Natural killer cell (primary cell): ENCODE measurements at regions not wholly inside any gene's neighbourhood (a gene's known extent, or its start where the extent isn't known, plus 50 kb on each side); places are given as distances from the start of the nearest gene placed in this dataset.

Source experiments
- ATAC-seq, 3 donors: fragments of 150-1000 bp in 2 of 3; fragments of 200-7000 bp in 1 of 3; cut with Tn5 transposase; 1 replicate in 1 of 3; 2 replicates in 2 of 3; pipeline ENCODE4 v1.10.0; 2021; ENCODE audit warnings: mild to moderate bottlenecking in 2 of 3, moderate library complexity in 2 of 3
- DNase-seq, 2 donors: peaks; one replicate each; pipeline versions ENCODE4 v3.0.0 to v3.0.0-alpha.2; 2013 to 2021; ENCODE audit warnings: mixed read lengths in 1 of 2
- H3K27ac ChIP-seq: one replicate; pipeline ENCODE4 v1.5.1; 2013; ENCODE audit warnings: mild to moderate bottlenecking, low read length
- H3K27me3 ChIP-seq: one replicate; pipeline ENCODE4 v1.6.1; 2013; ENCODE audit warnings: low read length; ENCODE audit not compliant: control insufficient read depth, insufficient read depth
- H3K36me3 ChIP-seq: one replicate; pipeline ENCODE4 v1.6.1; 2013; ENCODE audit warnings: low read length; ENCODE audit not compliant: control insufficient read depth, insufficient read depth
- H3K4me1 ChIP-seq: one replicate; pipeline ENCODE4 v1.6.1; 2013; ENCODE audit warnings: low read length; ENCODE audit not compliant: control insufficient read depth, insufficient read depth
- H3K4me3 ChIP-seq: one replicate; pipeline ENCODE4 v1.5.1; 2013; ENCODE audit warnings: low read length
- H3K9me3 ChIP-seq: one replicate; pipeline ENCODE4 v1.6.1; 2013; ENCODE audit warnings: low read length; ENCODE audit not compliant: control insufficient read depth, insufficient read depth
- H3K27ac Mint-ChIP-seq, 2 donors: one replicate each; pipeline ENCODE4 v1.8.0; 2022; ENCODE audit warnings: mild to moderate bottlenecking in 2 of 2, mixed read lengths in 2 of 2, moderate library complexity in 1 of 2
- H3K27me3 Mint-ChIP-seq, 2 donors: one replicate each; pipeline ENCODE4 v1.8.0; 2022; ENCODE audit warnings: low read depth in 2 of 2, mixed read lengths in 2 of 2
- H3K36me3 Mint-ChIP-seq: one replicate; pipeline ENCODE4 v1.8.0; 2022; ENCODE audit warnings: mixed read lengths
- H3K4me1 Mint-ChIP-seq, 2 donors: one replicate each; pipeline ENCODE4 v1.8.0; 2022; ENCODE audit warnings: mixed read lengths in 2 of 2
- H3K4me3 Mint-ChIP-seq: one replicate; pipeline ENCODE4 v1.8.0; 2022; ENCODE audit warnings: mild to moderate bottlenecking, moderate library complexity, mixed read lengths
- H3K9me3 Mint-ChIP-seq, 2 donors: one replicate each; pipeline ENCODE4 v1.8.0; 2022; ENCODE audit warnings: mixed read lengths in 2 of 2
- WGBS: methylation state at CpG from one replicate; pipeline ENCODE4 v1.1.7; 2013; ENCODE audit warnings: missing lambda C conversion rate; ENCODE audit not compliant: insufficient coverage; 5-methylcytosine and 5-hydroxymethylcytosine counted together
- intact Hi-C: fragments of 100-400 bp; cut with micrococcal nuclease; formaldehyde crosslinking; loops from one replicate; pipeline ENCODE4 v1.14.2; 2022
- TF ChIP-seq, protein P1 (sequence below): fragments of 200-600 bp; IDR thresholded peaks from one replicate; pipeline ENCODE4 v1.8.0; 2022; ENCODE audit warnings: antibody characterized with exemption

DNA sequence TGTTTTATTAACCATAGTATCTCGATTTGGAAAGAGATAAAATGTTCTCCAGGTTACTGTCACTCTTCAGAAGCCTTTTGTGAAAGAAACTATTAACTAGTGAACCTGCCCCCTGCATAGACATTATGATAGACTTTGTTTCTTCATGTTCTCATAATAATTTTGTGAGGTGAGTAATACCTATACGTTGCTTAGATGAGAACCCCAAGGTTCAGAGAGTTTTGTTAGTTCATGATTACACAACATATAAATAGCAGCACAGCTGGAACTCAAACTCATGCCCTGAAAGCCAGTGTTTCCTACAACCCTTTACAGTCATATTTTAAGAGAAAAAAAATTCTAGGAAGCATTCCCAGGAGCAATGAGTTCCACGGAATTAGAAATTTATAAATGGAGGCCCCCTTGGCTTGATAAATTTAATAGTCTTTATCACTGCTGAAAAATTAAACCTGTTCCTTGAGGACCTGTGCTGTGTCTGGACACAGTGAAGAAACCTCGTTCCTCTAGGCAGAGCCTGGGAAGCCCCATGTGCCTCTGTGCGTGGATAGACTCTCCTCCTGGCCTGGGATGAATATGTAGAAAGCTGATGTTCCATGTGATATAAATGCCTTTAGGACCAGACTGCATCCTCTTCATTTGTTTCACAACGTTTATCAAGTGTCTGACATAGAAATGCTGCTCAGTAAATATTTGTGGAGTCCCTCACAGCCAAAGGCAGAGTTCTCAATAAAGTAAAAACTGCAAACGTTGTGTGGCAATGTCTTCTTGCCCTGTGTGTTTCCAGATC, 1257.0 kb upstream of the GYPC start:
- Mint-ChIP-seq H3K27ac (no peak overlapping the region), H3K4me3 (no peak overlapping the region), H3K4me1 (no peaks in the 10 kb centered on the region), H3K9me3 (peaks cover 0 to 8% of the 10 kb centered on the region in 2 donors), H3K27me3 (no peaks in the 10 kb centered on the region), H3K36me3 (no peaks in the 10 kb centered on the region)
- Histone ChIP-seq H3K4me3 (no peak overlapping the region), H3K9me3 (peaks cover 3% of the 10 kb centered on the region), H3K27ac (no peak overlapping the region), H3K36me3 (no peaks in the 10 kb centered on the region), H3K27me3 (no peaks in the 10 kb centered on the region), H3K4me1 (no peaks in the 10 kb centered on the region)
- TF ChIP-seq, protein P1, sequence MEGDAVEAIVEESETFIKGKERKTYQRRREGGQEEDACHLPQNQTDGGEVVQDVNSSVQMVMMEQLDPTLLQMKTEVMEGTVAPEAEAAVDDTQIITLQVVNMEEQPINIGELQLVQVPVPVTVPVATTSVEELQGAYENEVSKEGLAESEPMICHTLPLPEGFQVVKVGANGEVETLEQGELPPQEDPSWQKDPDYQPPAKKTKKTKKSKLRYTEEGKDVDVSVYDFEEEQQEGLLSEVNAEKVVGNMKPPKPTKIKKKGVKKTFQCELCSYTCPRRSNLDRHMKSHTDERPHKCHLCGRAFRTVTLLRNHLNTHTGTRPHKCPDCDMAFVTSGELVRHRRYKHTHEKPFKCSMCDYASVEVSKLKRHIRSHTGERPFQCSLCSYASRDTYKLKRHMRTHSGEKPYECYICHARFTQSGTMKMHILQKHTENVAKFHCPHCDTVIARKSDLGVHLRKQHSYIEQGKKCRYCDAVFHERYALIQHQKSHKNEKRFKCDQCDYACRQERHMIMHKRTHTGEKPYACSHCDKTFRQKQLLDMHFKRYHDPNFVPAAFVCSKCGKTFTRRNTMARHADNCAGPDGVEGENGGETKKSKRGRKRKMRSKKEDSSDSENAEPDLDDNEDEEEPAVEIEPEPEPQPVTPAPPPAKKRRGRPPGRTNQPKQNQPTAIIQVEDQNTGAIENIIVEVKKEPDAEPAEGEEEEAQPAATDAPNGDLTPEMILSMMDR: no peak
- WGBS: 70% methylated on average over 5 of the region's 7 CpGs
- intact Hi-C loops: no loop called here
- DNase-seq (no peak), ATAC-seq (no peak)

DNA sequence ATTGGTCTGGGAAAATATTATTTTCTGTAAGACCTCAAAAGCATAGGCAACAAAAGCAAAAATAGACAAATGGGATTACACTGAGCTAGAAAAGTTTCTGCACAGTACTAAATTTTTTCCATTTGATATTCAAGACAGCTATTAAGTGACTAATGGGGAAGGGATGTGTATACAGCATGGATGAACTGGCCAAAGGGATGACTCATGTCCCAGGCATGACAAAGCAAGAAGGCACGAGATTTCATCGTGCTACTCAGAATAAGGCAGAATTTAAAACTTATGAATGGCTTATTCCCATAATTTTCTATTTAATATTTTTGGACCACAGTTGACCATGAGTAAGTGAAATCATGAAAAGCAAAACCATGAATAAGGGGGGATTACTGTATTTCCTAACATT, 1250.1 kb upstream of the GYPC start:
- H3K36me3 ChIP-seq: no peaks in the 10 kb centered on the region
- intact Hi-C loops: no loop called here
- ATAC-seq: no peak
- TF ChIP-seq, protein P1: no peak
- Mint-ChIP-seq H3K27ac (no peak overlapping the region), H3K36me3 (peaks cover 6% of the 10 kb centered on the region), H3K9me3 (peaks cover 6 to 12% of the 10 kb centered on the region in 2 donors), H3K27me3 (no peaks in the 10 kb centered on the region), H3K4me3 (no peak overlapping the region), H3K4me1 (no peaks in the 10 kb centered on the region)
- no peaks in the 10 kb centered on the region for H3K27me3 ChIP-seq
- peaks cover 3% of the 10 kb centered on the region for H3K9me3 ChIP-seq
- no peak overlapping the region for H3K27ac ChIP-seq
- DNase-seq: no peak
- no peak overlapping the region for H3K4me3 ChIP-seq
- H3K4me1 ChIP-seq: no peaks in the 10 kb centered on the region
- 77% methylated on average over 2 of the region's 2 CpGs for WGBS

DNA sequence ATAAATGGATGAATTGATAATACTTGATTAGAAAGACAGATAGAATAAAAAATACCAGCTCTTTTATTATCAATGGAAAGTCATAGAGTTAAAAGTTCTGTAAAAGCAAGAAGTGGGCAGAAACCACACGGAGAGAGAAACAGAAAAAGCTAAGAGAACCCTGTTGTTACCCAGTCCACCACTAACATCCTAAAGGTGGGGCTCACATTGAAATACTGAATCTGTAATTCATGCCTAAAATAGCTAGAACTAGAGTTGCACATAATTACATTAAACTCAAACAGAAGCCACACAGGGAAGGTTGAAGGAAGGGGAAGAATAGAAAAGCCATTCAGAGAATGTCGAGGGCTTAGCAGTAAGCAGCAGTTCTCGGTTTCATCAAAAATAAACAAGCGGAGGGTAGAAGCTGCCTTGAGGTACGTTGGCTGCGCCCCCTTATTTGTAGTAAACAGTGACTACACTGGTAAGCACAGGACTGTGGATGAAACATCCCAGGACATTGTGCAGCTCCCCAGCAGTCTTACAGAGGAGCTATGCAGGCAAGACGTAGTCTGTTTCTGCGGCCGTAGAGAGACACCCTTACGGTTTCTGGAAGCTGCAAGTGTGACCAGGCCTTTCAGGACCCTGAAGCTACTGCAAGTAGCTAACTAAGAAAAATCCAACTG, 1247.0 kb upstream of the GYPC start:
- no peaks in the 10 kb centered on the region for H3K27me3 ChIP-seq
- Mint-ChIP-seq H3K27ac (no peak overlapping the region), H3K9me3 (peaks cover 9 to 11% of the 10 kb centered on the region in 2 donors), H3K27me3 (no peaks in the 10 kb centered on the region), H3K36me3 (peaks cover 6% of the 10 kb centered on the region), H3K4me3 (no peak overlapping the region), H3K4me1 (no peaks in the 10 kb centered on the region)
- TF ChIP-seq, protein P1: no peak
- DNase-seq: no peak
- H3K4me1 ChIP-seq: no peaks in the 10 kb centered on the region
- 91% methylated on average over 10 of the region's 10 CpGs for WGBS
- no peak for ATAC-seq
- H3K36me3 ChIP-seq: no peaks in the 10 kb centered on the region
- H3K27ac ChIP-seq: no peak overlapping the region
- no peaks in the 10 kb centered on the region for H3K9me3 ChIP-seq
- intact Hi-C loops: no loop called here
- H3K4me3 ChIP-seq: no peak overlapping the region
